H9 (cell line): ENCODE measurements at regions not wholly inside any gene's neighbourhood (a gene's known extent, or its start where the extent isn't known, plus 50 kb on each side); places are given as distances from the start of the nearest gene placed in this dataset.

Source experiments
- DNase-seq: peaks from one replicate; pipeline ENCODE4 v3.0.0-alpha.2; 2017
- H2AFZ ChIP-seq: one replicate; pipeline ENCODE4 v1.6.1; 2013; ENCODE audit warnings: mild to moderate bottlenecking, low read length, control low read depth, moderate library complexity
- H2AK5ac ChIP-seq: 2 replicates; pipeline ENCODE4 v1.6.1; 2013; ENCODE audit warnings: low read length, control low read depth, mixed read lengths; ENCODE audit not compliant: insufficient read length
- H2BK120ac ChIP-seq: one replicate; pipeline ENCODE4 v1.6.1; 2013; ENCODE audit warnings: low read depth, mild to moderate bottlenecking, low read length, control low read depth, inconsistent platforms; ENCODE audit not compliant: poor library complexity, severe bottlenecking
- H2BK12ac ChIP-seq: 2 replicates; pipeline ENCODE4 v1.6.1; 2013; ENCODE audit warnings: low read length, control low read depth, mixed read lengths, low read depth; ENCODE audit not compliant: insufficient read length
- H2BK15ac ChIP-seq: 2 replicates; pipeline ENCODE4 v1.6.1; 2013; ENCODE audit warnings: low read depth, low read length, control low read depth
- H2BK20ac ChIP-seq: one replicate; pipeline ENCODE4 v1.6.1; 2013; ENCODE audit warnings: low read depth, mild to moderate bottlenecking, low read length, control low read depth, inconsistent platforms; ENCODE audit not compliant: poor library complexity, severe bottlenecking
- H2BK5ac ChIP-seq: 2 replicates; pipeline ENCODE4 v1.6.1; 2013; ENCODE audit warnings: low read length, control low read depth, mixed read lengths; ENCODE audit not compliant: insufficient read length
- H3K14ac ChIP-seq: 2 replicates; pipeline ENCODE4 v1.6.1; 2013; ENCODE audit warnings: low read length, control low read depth; ENCODE audit not compliant: insufficient read depth
- H3K18ac ChIP-seq: 2 replicates; pipeline ENCODE4 v1.6.1; 2013; ENCODE audit warnings: low read depth, mild to moderate bottlenecking, mixed read lengths, low read length, control low read depth; ENCODE audit not compliant: insufficient read length
- H3K23ac ChIP-seq: 2 replicates; pipeline ENCODE4 v1.6.1; 2013; ENCODE audit warnings: low read length, control low read depth, mixed read lengths, low read depth; ENCODE audit not compliant: insufficient read length
- H3K23me2 ChIP-seq: 2 replicates; pipeline ENCODE4 v1.6.1; 2013; ENCODE audit warnings: low read depth, mild to moderate bottlenecking, mixed read lengths, low read length, control low read depth; ENCODE audit not compliant: insufficient read length, poor library complexity, severe bottlenecking
- H3K27ac ChIP-seq: 2 replicates; pipeline ENCODE4 v1.5.1; 2013; ENCODE audit warnings: low read length, control low read depth, mixed read lengths, low read depth; ENCODE audit not compliant: insufficient read length
- H3K27me3 ChIP-seq: 2 replicates; pipeline ENCODE4 v1.6.1; 2013; ENCODE audit warnings: low read length, control low read depth, inconsistent platforms; ENCODE audit not compliant: insufficient read depth
- H3K4ac ChIP-seq: 2 replicates; pipeline ENCODE4 v1.6.1; 2013; ENCODE audit warnings: low read depth, mild to moderate bottlenecking, control low read depth, inconsistent platforms, low read length, moderate library complexity
- H3K4me1 ChIP-seq: 2 replicates; pipeline ENCODE4 v1.6.1; 2013; ENCODE audit warnings: low read length, control low read depth, inconsistent platforms; ENCODE audit not compliant: insufficient read depth
- H3K4me2 ChIP-seq: 2 replicates; pipeline ENCODE4 v1.6.1; 2013; ENCODE audit warnings: low read length, control low read depth, mixed read lengths; ENCODE audit not compliant: insufficient read length, insufficient read depth
- H3K56ac ChIP-seq: 2 replicates; pipeline ENCODE4 v1.6.1; 2013; ENCODE audit warnings: low read depth, mild to moderate bottlenecking, mixed read lengths, low read length, control low read depth; ENCODE audit not compliant: insufficient read length
- H3K79me1 ChIP-seq: 2 replicates; pipeline ENCODE4 v1.6.1; 2013; ENCODE audit warnings: low read depth, mild to moderate bottlenecking, moderate library complexity, low read length, control low read depth, inconsistent platforms; ENCODE audit not compliant: insufficient read depth, poor library complexity, severe bottlenecking
- H3K79me2 ChIP-seq: 2 replicates; pipeline ENCODE4 v1.6.1; 2013; ENCODE audit warnings: low read length, control low read depth, inconsistent platforms; ENCODE audit not compliant: insufficient read depth
- H3K9ac ChIP-seq: 2 replicates; pipeline ENCODE4 v1.6.1; 2013; ENCODE audit warnings: low read length, control low read depth, mixed read lengths; ENCODE audit not compliant: insufficient read length; ENCODE audit errors: extremely low read depth
- H3K9me3 ChIP-seq: one replicate; pipeline ENCODE4 v1.6.1; 2013; ENCODE audit warnings: low read depth, low read length, inconsistent platforms; ENCODE audit not compliant: control insufficient read depth
- H3T11ph ChIP-seq: one replicate; pipeline ENCODE4 v1.6.1; 2013; ENCODE audit warnings: mild to moderate bottlenecking, low read length, control low read depth, inconsistent platforms
- H4K20me1 ChIP-seq: one replicate; pipeline ENCODE4 v1.6.1; 2013; ENCODE audit not compliant: control insufficient read depth, insufficient read length, insufficient read depth
- H4K5ac ChIP-seq: 2 replicates; pipeline ENCODE4 v1.6.1; 2013; ENCODE audit warnings: low read depth, mild to moderate bottlenecking, mixed read lengths, low read length, control low read depth; ENCODE audit not compliant: insufficient read length
- H4K8ac ChIP-seq: replicated peaks from 2 replicates; pipeline ENCODE4 v1.6.1; 2013; ENCODE audit warnings: low read length, control low read depth, mixed read lengths, low read depth; ENCODE audit not compliant: insufficient read length
- H4K91ac ChIP-seq: 2 replicates; pipeline ENCODE4 v1.6.1; 2013; ENCODE audit warnings: low read depth, mild to moderate bottlenecking, moderate library complexity, mixed read lengths, low read length, control low read depth; ENCODE audit not compliant: insufficient read length
- H3K27ac Mint-ChIP-seq, 3 experiments: 2 replicates in 2 of 3; 3 replicates in 1 of 3; pipeline ENCODE4 v1.8.0; 2020 to 2021; ENCODE audit warnings: mixed read lengths in 3 of 3, mild to moderate bottlenecking in 1 of 3, moderate library complexity in 1 of 3
- H3K27me3 Mint-ChIP-seq: 2 replicates; pipeline ENCODE4 v1.8.0; 2021; ENCODE audit warnings: low read depth, mild to moderate bottlenecking, moderate library complexity, mixed read lengths
- H3K36me3 Mint-ChIP-seq, 3 experiments: 2 replicates in 2 of 3; 3 replicates in 1 of 3; pipeline ENCODE4 v1.8.0; 2020 to 2021; ENCODE audit warnings: low read depth in 3 of 3, mixed read lengths in 3 of 3; ENCODE audit not compliant: insufficient read depth in 1 of 3
- H3K4me1 Mint-ChIP-seq, 2 experiments: 2 replicates each; pipeline ENCODE4 v1.8.0; 2020; ENCODE audit warnings: mixed read lengths in 2 of 2
- H3K4me3 Mint-ChIP-seq, 2 experiments: 2 replicates in 1 of 2; 3 replicates in 1 of 2; pipeline ENCODE4 v1.8.0; 2020 to 2021; ENCODE audit warnings: mild to moderate bottlenecking in 2 of 2, mixed read lengths in 2 of 2, moderate library complexity in 1 of 2
- H3K9me3 Mint-ChIP-seq, 2 experiments: 2 replicates in 1 of 2; 3 replicates in 1 of 2; pipeline ENCODE4 v1.8.0; 2020; ENCODE audit warnings: mild to moderate bottlenecking in 2 of 2, mixed read lengths in 2 of 2, moderate library complexity in 1 of 2
- CTCF ChIP-seq: fragments of 200-600 bp; sonication (generic); conservative IDR thresholded peaks from 3 replicates; pipeline ENCODE4 v1.8.0; 2021; ENCODE audit warnings: antibody characterized with exemption, mild to moderate bottlenecking

GRCh38 chr5:97943036-97943435 lies 760.0 kb upstream of the RIOK2 start:
- Histone ChIP-seq H3K27me3 (no peaks in the 10 kb centered on the region), H4K91ac (no peak overlapping the region), H2BK12ac (no peak overlapping the region), H2BK120ac (no peak overlapping the region), H3K56ac (no peak overlapping the region), H3K14ac (no peak overlapping the region), H3K9me3 (no peaks in the 10 kb centered on the region), H2BK5ac (no peak overlapping the region), H4K20me1 (no peaks in the 10 kb centered on the region), H3K4me1 (no peaks in the 10 kb centered on the region), H2AK5ac (no peak overlapping the region), H3K23ac (no peak overlapping the region), H3K4ac (no peak overlapping the region), H2AFZ (no peak overlapping the region), H2BK20ac (no peak overlapping the region), H3K79me1 (no peaks in the 10 kb centered on the region), H3K27ac (no peak overlapping the region), H4K8ac (no peak overlapping the region), H3K4me2 (no peak overlapping the region), H3K9ac (no peak overlapping the region), H2BK15ac (no peak overlapping the region), H3K79me2 (no peaks in the 10 kb centered on the region), H3K18ac (no peak overlapping the region), H3K23me2 (no peaks in the 10 kb centered on the region), H3T11ph (no peak overlapping the region), H4K5ac (no peak overlapping the region)
- H3K36me3 Mint-ChIP-seq, result no peaks in the 10 kb centered on the region
- no peak for TF ChIP-seq CTCF
- no peaks in the 10 kb centered on the region for H3K27me3 Mint-ChIP-seq
- DNase-seq, result no peak
- no peak overlapping the region for H3K4me3 Mint-ChIP-seq
- no peak overlapping the region for H3K27ac Mint-ChIP-seq
- no peaks in the 10 kb centered on the region for H3K4me1 Mint-ChIP-seq
- H3K9me3 Mint-ChIP-seq, result peaks cover 0 to under 1% of the 10 kb centered on the region in 2 experiments; a peak in 1 of 5 replicates
